K562 (cell line): ENCODE measurements at regions not wholly inside any gene's neighbourhood (a gene's known extent, or its start where the extent isn't known, plus 50 kb on each side); places are given as distances from the start of the nearest gene placed in this dataset.

ENCODE experiments used
- ATAC-seq: fragments of 200-7000 bp; cut with Tn5 transposase; 3 replicates; pipeline ENCODE4 v1.9.1; 2020; ENCODE audit warnings: moderate library complexity
- BruUV-seq: library from RNA; stranded (reverse); fragments of 400-500 nt; replicated peaks from 2 replicates; lab custom pipeline; 2021; lab: Mats Ljungman, UMichigan
- CTCF ChIA-PET: fragments of 300-600 bp; formaldehyde crosslinking; extraction: SDS; loops from one replicate; lab custom pipeline; 2021; ENCODE audit warnings: low intra/inter-chr PET ratio; lab: Yijun Ruan, JAX
- POLR2A ChIA-PET: fragments of 300-600, 350-650 bp; sonication (Branson Sonifier 250); formaldehyde crosslinking; extraction: SDS; loops from one replicate; lab custom pipeline; 2021; ENCODE audit warnings: antibody characterized with exemption, inconsistent platforms; lab: Yijun Ruan, JAX
- DNase-seq, 4 experiments: peaks; one replicate each; pipeline versions ENCODE4 v3.0.0 to v3.0.0-alpha.2; 2011 to 2018; ENCODE audit warnings: low spot score in 3 of 4, mixed read lengths in 3 of 4; ENCODE audit errors: extremely low read depth in 1 of 4
- FAIRE-seq: peaks from 2 replicates; lab custom pipeline; 2011; peaks lifted over from hg19 to GRCh38; lab: Jason Lieb, UNC
- H2AFZ ChIP-seq: 2 replicates; pipeline ENCODE4 v1.6.0; 2011; ENCODE audit warnings: low read depth, low read length, control low read depth, inconsistent platforms
- H3K27ac ChIP-seq: fragments of 200-600 bp; 3 replicates; pipeline ENCODE4 v1.8.0; 2011; ENCODE audit warnings: low read depth, mild to moderate bottlenecking, control low read depth, inconsistent platforms, low read length, moderate library complexity, mixed read lengths; ENCODE audit errors: extremely low read depth
- H3K27me3 ChIP-seq, 2 experiments: fragments of 300-600 bp in 1 of 2; 2 replicates in 1 of 2; 3 replicates in 1 of 2; pipeline versions ENCODE4 v1.6.0 to v1.8.0; 2011; ENCODE audit warnings: inconsistent platforms in 2 of 2, low read length in 2 of 2, mild to moderate bottlenecking in 1 of 2, mixed read lengths in 1 of 2, moderate library complexity in 1 of 2; ENCODE audit not compliant: control insufficient read depth in 2 of 2, insufficient read depth in 2 of 2
- H3K36me3 ChIP-seq: fragments of 300-600 bp; 3 replicates; pipeline ENCODE4 v1.8.0; 2011; ENCODE audit warnings: mild to moderate bottlenecking, low read length, inconsistent platforms; ENCODE audit not compliant: control insufficient read depth, insufficient read depth
- H3K4me1 ChIP-seq, 2 experiments: fragments of 200-600 bp in 1 of 2; replicated peaks in 1 of 2; 2 replicates in 1 of 2; 3 replicates in 1 of 2; pipeline versions ENCODE4 v1.5.1 to v1.8.0; 2011; ENCODE audit warnings: inconsistent platforms in 2 of 2, low read length in 2 of 2, mild to moderate bottlenecking in 1 of 2, mixed read lengths in 1 of 2, moderate library complexity in 1 of 2; ENCODE audit not compliant: control insufficient read depth in 2 of 2, insufficient read depth in 2 of 2
- H3K4me2 ChIP-seq: 2 replicates; pipeline ENCODE4 v1.6.1; 2011; ENCODE audit warnings: low read length, control low read depth, inconsistent platforms, mixed read lengths; ENCODE audit not compliant: insufficient read depth
- H3K4me3 ChIP-seq: fragments of 200-600 bp; sonication (generic), shearing (Covaris generic); 2 replicates; pipeline ENCODE4 v1.5.1; 2016; ENCODE audit warnings: control low read depth, inconsistent platforms
- H3K79me2 ChIP-seq: fragments of 200-600 bp; 3 replicates; pipeline ENCODE4 v1.8.0; 2011; ENCODE audit warnings: low read length, inconsistent platforms; ENCODE audit not compliant: control insufficient read depth, insufficient read depth
- H3K9ac ChIP-seq, 2 experiments: 2 replicates each; pipeline versions ENCODE4 v1.6.0 to v1.6.1; 2011; ENCODE audit warnings: low read depth in 2 of 2, low read length in 2 of 2, control low read depth in 1 of 2, inconsistent platforms in 1 of 2, mild to moderate bottlenecking in 1 of 2, mixed read lengths in 1 of 2; ENCODE audit not compliant: insufficient read depth in 1 of 2
- H3K9me1 ChIP-seq: one replicate; pipeline ENCODE4 v1.6.0; 2011; ENCODE audit warnings: inconsistent platforms, mild to moderate bottlenecking, low read length, moderate library complexity; ENCODE audit not compliant: control insufficient read depth, insufficient read depth
- H3K9me3 ChIP-seq: replicated peaks from 2 replicates; pipeline ENCODE4 v1.5.1; 2011; ENCODE audit warnings: low read depth, low read length, inconsistent platforms; ENCODE audit not compliant: control insufficient read depth, insufficient read depth
- H4K20me1 ChIP-seq: replicated peaks from 2 replicates; pipeline ENCODE4 v1.6.1; 2011; ENCODE audit warnings: low read length, inconsistent platforms, mixed read lengths; ENCODE audit not compliant: control insufficient read depth, insufficient read depth
- AFF1 ChIP-seq, 2 experiments: fragments of 450-650 bp; IDR thresholded peaks; 2 replicates each; pipeline ENCODE4 v1.6.1; 2018; ENCODE audit warnings: mild to moderate bottlenecking in 2 of 2, low read depth in 1 of 2; ENCODE audit not compliant: partially characterized antibody in 2 of 2
- CEBPZ ChIP-seq: fragments of 150-350 bp; IDR thresholded peaks from 2 replicates; pipeline ENCODE4 v1.6.1; 2014; ENCODE audit warnings: low read depth, mild to moderate bottlenecking, low read length, borderline replicate concordance
- CXXC5 ChIP-seq: fragments of 250-450 bp; sonication (Bioruptor Pico); IDR thresholded peaks from 2 replicates; pipeline ENCODE4 v1.8.0; 2022; ENCODE audit warnings: inconsistent platforms, mild to moderate bottlenecking, moderate library complexity
- NFE2L1 ChIP-seq: fragments of 450-650 bp; IDR thresholded peaks from 2 replicates; pipeline ENCODE4 v1.6.1; 2016; ENCODE audit warnings: missing genetic modification characterization, low read depth, mild to moderate bottlenecking, missing compliant biosample characterization, moderate library complexity, borderline replicate concordance
- PCBP2 ChIP-seq: fragments of 200-400 bp; formaldehyde crosslinking; IDR thresholded peaks from 2 replicates; pipeline ENCODE4 v1.6.1; 2018; ENCODE audit warnings: low read length, low read depth, mild to moderate bottlenecking, moderate library complexity; ENCODE audit not compliant: poor library complexity, severe bottlenecking
- RAD21 ChIP-seq, 2 experiments: fragments of 250-450 bp in 1 of 2; fragments of 450-650 bp in 1 of 2; sonication (Bioruptor Pico) in 1 of 2; formaldehyde crosslinking in 1 of 2; IDR thresholded peaks in 1 of 2; conservative IDR thresholded peaks in 1 of 2; 2 replicates each; pipeline versions ENCODE4 v1.4.0 to v1.8.0; 2020 to 2022; ENCODE audit warnings: mild to moderate bottlenecking in 2 of 2, moderate library complexity in 1 of 2
- SIN3A ChIP-seq, 2 experiments: fragments of 150-350 bp in 1 of 2; IDR thresholded peaks; 2 replicates each; pipeline ENCODE4 v1.6.1; 2011 to 2016; ENCODE audit warnings: borderline replicate concordance in 2 of 2, low read depth in 2 of 2, low read length in 2 of 2, mild to moderate bottlenecking in 2 of 2, moderate library complexity in 2 of 2; ENCODE audit not compliant: control insufficient read depth in 1 of 2
- ZC3H8 ChIP-seq: fragments of 450-650 bp; IDR thresholded peaks from 2 replicates; pipeline ENCODE4 v1.6.1; 2017
- ZNF146 ChIP-seq: IDR thresholded peaks from one replicate; pipeline ENCODE4 v1.6.1; 2018; ENCODE audit warnings: missing compliant biosample characterization; ENCODE audit not compliant: unreplicated experiment
- ZNF324 ChIP-seq: fragments of 250-450 bp; sonication (Bioruptor Pico); IDR thresholded peaks from 2 replicates; pipeline ENCODE4 v1.4.0; 2020; ENCODE audit warnings: mild to moderate bottlenecking
- ZNF444 ChIP-seq: fragments of 250-450 bp; sonication (Bioruptor Pico); IDR thresholded peaks from 2 replicates; pipeline ENCODE4 v1.4.0; 2020; ENCODE audit warnings: mild to moderate bottlenecking, moderate library complexity
- ZNF584 ChIP-seq: fragments of 200-800 bp; sonication (Bioruptor generic); IDR thresholded peaks from 2 replicates; pipeline ENCODE4 v1.6.1; 2016; ENCODE audit warnings: low read depth, mild to moderate bottlenecking, missing genetic modification characterization, missing compliant biosample characterization
- WGBS: fragments of 100-300 bp; shearing (Covaris generic); methylation state at CpG from one replicate; pipeline ENCODE4 v1.1.6; 2016; ENCODE audit warnings: low coverage, mixed read lengths; ENCODE audit not compliant: insufficient coverage; ENCODE audit errors: missing lambda C conversion rate; 5-methylcytosine and 5-hydroxymethylcytosine counted together
- in situ Hi-C: fragments of 300-500 bp; cut with MboI; formaldehyde crosslinking; loops from 4 replicates; pipeline ENCODE4 v1.15.0; 2018; ENCODE audit warnings: inconsistent platforms, mixed read lengths
- intact Hi-C: fragments of 100-400 bp; cut with micrococcal nuclease; formaldehyde crosslinking; loops from 2 replicates; pipeline ENCODE4 v1.14.2; 2022
- TF ChIP-seq, protein P1 (sequence below): fragments of 250-450 bp; sonication (Bioruptor Pico); IDR thresholded peaks from 2 replicates; pipeline ENCODE4 v1.5.0; 2020; ENCODE audit warnings: mild to moderate bottlenecking, borderline replicate concordance

GRCh38 chr3:99413504-99413903, 224.9 kb upstream of the COL8A1 start:
- no peaks in the 10 kb centered on the region for H3K4me1 ChIP-seq
- POLR2A ChIA-PET = no interaction called here
- H3K9ac ChIP-seq = no peak overlapping the region
- BruUV-seq = no TSS peak
- no peaks in the 10 kb centered on the region for H3K79me2 ChIP-seq
- no peaks in the 10 kb centered on the region for H3K9me3 ChIP-seq
- H4K20me1 ChIP-seq = no peaks in the 10 kb centered on the region
- no peaks in the 10 kb centered on the region for H3K36me3 ChIP-seq
- WGBS = 0% methylated on average over 1 of the region's 1 CpG
- intact Hi-C loops (no loop called here), in situ Hi-C loops (no loop called here)
- H2AFZ ChIP-seq = no peak overlapping the region
- no peaks in the 10 kb centered on the region for H3K9me1 ChIP-seq
- no peaks in the 10 kb centered on the region for H3K27me3 ChIP-seq
- CTCF ChIA-PET = no interaction called here
- H3K4me3 ChIP-seq = no peak overlapping the region
- FAIRE-seq (no peak), DNase-seq (no peak), ATAC-seq (no peak)
- H3K4me2 ChIP-seq = no peak overlapping the region
- no peak overlapping the region for H3K27ac ChIP-seq
- TF ChIP-seq NFE2L1 (tag) (no peak), ZNF444 (CRISPR knock-in tag) (no peak), CXXC5 (CRISPR knock-in tag) (no peak), ZNF324 (CRISPR knock-in tag) (no peak), CEBPZ (no peak), SIN3A (IDR thresholded peaks at IDR 0.05; ENCODE audit: borderline replicate concordance in 2 of 2, control insufficient read depth in 1 of 2, low read depth in 2 of 2, low read length in 2 of 2) (no peak), PCBP2 (no peak), ZC3H8 (no peak), ZNF584 (CRISPR knock-in tag) (no peak), RAD21 (CRISPR knock-in tag; conservative IDR thresholded peaks at IDR 0.05 in 1 of 2, IDR thresholded peaks at IDR 0.05 in 1 of 2) (no peak), AFF1 (IDR thresholded peaks at IDR 0.05; ENCODE audit: low read depth in 1 of 2, partially characterized antibody in 2 of 2) (no peak), ZNF146 (CRISPR knock-in tag) (no peak)
- TF ChIP-seq, protein P1, sequence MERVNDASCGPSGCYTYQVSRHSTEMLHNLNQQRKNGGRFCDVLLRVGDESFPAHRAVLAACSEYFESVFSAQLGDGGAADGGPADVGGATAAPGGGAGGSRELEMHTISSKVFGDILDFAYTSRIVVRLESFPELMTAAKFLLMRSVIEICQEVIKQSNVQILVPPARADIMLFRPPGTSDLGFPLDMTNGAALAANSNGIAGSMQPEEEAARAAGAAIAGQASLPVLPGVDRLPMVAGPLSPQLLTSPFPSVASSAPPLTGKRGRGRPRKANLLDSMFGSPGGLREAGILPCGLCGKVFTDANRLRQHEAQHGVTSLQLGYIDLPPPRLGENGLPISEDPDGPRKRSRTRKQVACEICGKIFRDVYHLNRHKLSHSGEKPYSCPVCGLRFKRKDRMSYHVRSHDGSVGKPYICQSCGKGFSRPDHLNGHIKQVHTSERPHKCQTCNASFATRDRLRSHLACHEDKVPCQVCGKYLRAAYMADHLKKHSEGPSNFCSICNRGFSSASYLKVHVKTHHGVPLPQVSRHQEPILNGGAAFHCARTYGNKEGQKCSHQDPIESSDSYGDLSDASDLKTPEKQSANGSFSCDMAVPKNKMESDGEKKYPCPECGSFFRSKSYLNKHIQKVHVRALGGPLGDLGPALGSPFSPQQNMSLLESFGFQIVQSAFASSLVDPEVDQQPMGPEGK (CRISPR knock-in tag) = no peak
